Mucosa of gallbladder (tissue), 1 donor: ENCODE measurements at regions not wholly inside any gene's neighbourhood (a gene's known extent, or its start where the extent isn't known, plus 50 kb on each side); places are given as distances from the start of the nearest gene placed in this dataset.
"Not testable (repeated sequence)": the region's sequence is repeated elsewhere in the genome, so short reads cannot be mapped to it uniquely, and the experiment has no call there.

Experiments used
- DNase-seq: peaks from one replicate; pipeline ENCODE4 v3.0.0-alpha.2; 2020; ENCODE audit warnings: low spot score
- donor health status: DM: no; HTN: no; CAD: no.

- not testable (repeated sequence) for DNase-seq
These were observed 1737.8 kb upstream of the ACO1 start for GRCh38 chr9:30646639-30647038.

GRCh38 chr9:30661925-30662324 lies 1722.5 kb upstream of the ACO1 start:
- no peak for DNase-seq

DNA sequence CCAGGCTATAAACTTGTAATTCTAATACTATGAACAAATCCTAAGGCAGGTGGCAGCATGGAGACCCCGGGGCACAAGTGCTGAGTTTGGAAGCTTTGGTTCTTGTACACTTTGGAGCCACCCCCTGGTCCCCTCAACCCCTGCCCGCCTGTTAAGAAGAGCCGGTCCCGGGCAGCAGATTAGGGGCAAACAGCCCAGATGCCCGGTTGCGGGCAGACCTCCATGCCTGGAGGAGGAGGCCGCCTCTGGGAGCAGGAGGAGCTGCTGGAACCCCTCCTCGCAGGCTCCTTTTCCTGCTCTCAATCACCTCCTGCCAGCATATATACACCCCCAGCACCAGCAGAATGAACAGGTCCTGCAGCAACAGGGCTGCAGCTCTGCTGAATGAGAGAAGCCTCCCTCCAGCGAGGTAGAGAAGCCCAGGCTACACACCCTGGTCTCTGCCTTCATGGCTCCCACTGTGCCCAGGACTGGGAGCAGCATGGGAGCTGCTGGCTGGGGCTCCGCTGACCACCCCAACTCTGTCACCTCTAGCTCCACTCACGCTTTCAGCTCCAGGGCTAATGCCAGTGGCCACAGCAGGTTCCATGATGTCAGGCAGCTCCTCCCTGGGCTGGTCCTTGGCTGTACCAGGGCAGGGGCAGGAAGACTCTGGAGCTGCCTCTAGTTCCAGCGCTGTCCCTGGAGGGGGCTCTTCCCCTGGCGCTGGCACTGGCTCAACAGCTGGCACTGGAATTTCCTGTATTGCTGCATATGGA lies 1713.5 kb upstream of the ACO1 start:
- no peak for DNase-seq

DNA sequence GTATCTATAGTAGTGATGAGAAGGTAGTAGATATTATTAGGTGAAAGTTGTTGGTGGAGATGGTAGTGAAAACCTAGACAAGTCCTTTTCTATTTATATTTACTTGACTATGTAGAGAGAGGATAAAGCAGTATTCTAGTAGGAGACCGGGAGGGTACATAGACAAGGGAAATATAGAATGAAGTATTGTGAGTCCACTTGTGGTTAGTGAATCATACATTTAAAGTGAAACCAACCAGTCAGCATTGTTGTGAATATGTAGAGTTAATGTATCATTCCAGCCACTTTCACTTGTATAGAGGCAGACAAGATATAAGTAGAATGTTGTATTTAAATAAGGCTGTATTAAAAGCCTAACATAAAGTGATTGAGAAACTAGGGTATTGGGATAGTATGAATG lies 1711.3 kb upstream of the ACO1 start:
- DNase-seq = no peak

- no peak for DNase-seq
These were observed 1707.8 kb upstream of the ACO1 start for GRCh38 chr9:30676651-30677050.

DNA sequence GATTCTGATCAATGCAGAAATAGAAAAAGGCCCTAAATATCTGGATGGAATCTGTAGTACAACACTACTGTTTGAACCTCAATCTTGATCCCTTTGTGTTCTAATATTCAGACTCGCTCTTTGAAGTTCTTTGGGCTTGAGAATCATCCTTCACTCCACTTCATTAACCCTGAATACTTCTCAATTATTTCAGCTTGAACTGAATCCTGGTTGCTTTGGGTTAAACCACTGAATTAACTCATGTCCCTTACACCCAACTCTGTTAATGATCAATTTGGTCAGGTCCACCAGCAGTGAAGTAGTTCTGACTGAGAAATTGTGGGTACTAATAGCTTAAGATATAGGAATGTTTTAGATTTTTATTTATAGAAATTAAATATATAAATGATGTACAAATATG lies 1707.2 kb upstream of the ACO1 start:
- no peak for DNase-seq

DNA sequence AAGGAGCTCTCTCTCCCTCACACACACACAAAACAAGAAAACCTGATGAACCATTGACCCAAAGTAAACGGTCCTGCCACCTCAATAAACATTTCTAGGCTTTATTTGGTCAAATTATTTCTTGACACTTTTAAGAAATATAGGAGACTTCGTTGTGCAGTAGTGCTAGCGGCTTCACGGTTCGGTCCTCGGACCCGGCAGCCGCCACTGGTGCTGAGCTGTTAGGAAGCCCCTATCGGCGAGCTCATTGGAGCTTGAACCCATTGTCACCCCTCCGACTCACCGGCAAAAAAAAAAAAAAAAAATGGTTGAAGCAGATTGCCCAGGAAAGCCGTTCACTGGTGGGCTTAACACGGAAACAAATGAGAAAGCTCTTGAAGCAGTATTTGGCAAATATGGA lies 1695.6 kb upstream of the ACO1 start:
- DNase-seq = no peak

- DNase-seq = no peak
These were observed 1686.5 kb upstream of the ACO1 start for GRCh38 chr9:30697958-30698357.

DNA sequence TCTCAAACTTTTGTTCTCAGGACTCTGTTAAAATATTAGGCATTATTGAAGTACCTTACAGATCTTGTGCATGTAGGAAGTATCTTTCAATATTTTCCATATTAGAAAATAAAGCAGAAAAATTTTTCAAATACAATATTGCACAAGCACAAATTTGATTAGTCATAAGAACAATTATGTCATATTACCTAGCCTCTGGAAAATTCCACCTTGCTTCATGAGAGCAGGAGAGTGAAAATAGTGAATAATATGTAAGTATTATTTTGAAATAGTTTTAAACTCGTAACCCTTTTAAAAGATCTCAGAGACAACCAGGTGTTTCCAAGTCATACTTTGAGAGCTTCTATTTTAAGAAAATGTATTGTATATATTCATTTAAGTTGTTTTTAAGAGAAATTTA lies 1672.9 kb upstream of the ACO1 start:
- no peak for DNase-seq

DNA sequence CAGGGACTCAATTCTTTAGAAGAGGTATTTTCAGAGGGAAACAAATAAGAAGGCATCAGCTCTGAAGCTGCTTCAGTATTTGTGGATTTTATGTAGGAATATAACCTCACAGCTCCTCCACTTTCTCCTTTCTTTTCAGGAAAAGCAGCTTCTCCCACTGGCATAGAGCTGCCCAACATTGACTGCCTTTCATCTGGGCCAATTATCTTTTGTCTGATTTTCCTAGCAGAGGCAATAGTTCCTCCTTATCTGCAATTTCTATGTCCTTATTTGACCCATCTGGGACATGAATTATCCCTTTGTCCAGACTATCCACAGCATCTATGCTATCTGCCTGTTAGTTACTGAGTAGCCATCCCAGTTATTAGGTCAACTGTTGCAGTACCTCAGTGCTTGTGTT lies 1671.2 kb upstream of the ACO1 start:
- DNase-seq = no peak

- DNase-seq = no peak
These were observed 1670.1 kb upstream of the ACO1 start for GRCh38 chr9:30714389-30714788.

GRCh38 chr9:30718483-30718882 lies 1666.0 kb upstream of the ACO1 start:
- no peak for DNase-seq

DNA sequence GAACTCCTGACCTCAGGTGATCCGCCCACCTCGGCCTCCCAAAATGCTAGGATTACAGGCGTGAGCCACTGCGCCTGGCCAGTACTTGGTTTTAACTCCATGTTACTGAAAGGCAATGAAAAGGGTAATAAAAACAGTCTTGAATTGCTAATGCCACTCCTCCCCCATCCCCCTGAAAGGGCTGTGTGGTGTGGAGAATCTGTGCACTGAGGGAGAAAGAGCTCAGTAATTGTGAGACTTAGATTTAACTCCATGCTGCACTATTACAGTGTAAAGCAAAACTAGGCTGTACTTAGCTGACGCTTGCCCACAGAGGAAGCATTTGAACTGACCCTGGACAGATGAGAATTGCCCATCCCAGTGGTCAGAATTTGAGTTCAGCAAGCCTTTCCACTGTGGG lies 1662.4 kb upstream of the ACO1 start:
- no peak for DNase-seq

- no peak for DNase-seq
These were observed 1660.8 kb upstream of the ACO1 start for GRCh38 chr9:30723656-30724055.

DNA sequence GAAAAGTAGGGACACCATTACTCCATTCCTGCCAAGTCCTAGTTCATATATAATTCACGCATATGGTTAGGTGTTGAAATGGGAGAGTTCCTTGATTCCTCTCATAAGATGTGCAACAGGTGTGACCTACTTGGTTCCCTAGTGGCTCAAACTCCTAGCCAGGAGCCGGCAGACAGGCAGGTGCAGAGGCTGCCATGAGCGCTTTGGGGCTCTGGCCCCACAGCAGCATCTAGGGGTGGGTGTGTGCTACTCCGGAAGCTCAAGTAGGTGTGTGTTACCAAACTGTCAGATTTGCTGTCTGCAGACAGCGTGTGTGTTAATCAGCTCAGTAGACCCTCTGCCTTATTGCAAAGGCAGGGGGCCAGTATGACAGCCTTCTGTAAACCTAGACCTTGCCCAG lies 1652.4 kb upstream of the ACO1 start:
- no peak for DNase-seq

DNA sequence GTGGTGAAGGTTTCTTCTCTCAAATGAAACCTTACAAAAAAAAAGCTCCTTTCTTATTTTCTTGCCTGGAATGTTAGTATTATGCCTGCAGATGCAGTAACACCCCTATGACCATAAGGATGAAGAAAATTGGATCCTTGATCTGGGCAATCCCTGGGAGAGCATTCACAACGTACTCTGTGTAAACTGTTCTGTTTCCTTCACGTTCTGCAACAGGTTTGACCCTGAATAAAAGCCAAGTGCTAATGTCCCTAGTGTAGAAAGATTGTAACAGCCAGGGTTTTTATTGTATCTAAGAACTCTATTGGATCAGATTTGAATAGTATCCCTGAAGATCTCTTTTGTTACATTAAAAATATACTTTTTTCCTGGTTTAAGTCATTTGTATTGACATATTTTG lies 1639.6 kb upstream of the ACO1 start:
- DNase-seq = no peak

- DNase-seq = no peak
These were observed 1637.9 kb upstream of the ACO1 start for GRCh38 chr9:30746589-30746988.

DNA sequence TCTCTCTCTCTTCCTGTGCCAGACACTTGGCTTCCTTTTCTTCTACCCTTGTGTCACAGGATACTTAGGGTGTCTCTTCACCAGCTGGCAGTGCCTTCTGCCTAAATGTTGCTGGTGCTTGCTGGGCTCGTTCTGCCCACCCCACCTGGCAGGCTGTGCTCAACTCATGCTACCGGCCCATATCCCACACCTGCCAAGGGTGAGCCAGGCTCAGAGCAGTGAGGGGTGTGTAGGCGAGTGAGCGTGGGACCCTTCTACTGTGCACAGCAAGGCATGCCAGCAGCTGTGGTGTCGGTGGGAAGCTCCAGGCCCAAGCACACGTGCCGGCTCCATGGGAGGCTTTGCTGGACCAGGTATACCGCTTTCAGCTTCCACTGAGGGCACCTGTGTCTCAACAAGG lies 1626.7 kb upstream of the ACO1 start:
- no peak for DNase-seq

- DNase-seq = no peak
These were observed 1625.6 kb upstream of the ACO1 start for GRCh38 chr9:30758726-30759446.

DNA sequence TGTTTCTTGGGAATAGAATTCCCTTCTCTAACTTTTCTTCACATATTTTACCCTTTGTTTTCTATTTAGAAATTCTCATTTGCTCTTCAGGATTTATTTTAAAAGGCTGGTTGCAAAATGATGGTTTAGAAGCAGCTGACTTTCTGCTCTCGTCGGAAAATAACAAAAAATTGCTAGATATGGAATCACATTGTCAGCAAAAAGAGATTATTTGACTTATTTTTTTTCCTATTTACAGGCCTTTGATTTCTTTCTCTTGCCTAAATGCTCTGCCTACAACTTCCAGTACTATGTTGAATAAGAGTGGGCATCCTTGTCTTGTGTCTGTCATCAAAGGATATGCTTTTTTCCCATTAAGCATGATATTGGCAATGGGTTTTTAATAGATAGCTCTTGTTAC lies 1619.1 kb upstream of the ACO1 start:
- no peak for DNase-seq

DNA sequence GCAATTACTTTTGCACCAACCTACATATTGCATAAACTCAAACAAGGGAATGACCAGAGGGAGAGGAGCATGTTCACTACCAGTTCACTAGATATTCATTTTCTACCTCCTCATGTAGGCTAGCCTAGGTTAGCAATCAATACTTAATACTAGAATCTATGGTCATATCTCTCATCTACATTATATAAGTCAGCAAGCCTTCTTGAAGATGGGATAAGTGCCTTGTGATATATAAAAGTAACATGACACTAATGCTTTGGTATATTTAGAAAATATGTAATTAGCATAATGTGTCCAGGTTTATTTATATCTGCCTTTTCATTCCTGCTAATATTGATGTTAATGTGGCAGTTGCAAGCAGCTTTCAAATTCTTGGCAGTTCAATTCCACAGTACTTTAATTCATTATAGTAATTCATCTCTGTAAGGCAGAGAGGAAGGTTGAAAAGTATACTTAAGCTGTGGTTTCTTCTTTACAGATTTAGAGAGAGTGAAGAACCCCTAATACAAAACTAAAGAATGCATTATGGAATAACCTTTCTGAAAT lies 1613.2 kb upstream of the ACO1 start:
- no peak for DNase-seq

DNA sequence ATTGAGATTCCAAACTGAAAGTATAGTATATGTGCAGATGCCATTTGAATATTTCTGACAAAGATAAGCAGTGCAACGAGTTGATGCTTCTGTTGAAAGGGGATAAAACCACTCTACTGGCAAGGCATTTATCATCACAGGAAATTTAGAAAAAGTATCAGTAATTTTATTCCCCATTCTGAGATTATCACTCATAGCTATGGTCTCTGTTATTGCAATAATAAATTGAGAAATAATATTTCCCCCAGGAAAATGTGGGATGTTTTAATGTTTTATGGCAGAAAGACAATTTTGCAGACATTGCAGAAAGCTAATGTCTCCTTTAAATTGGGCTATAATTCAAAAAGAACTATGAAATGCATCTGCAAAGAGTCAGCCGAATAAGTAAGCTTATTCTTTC lies 1612.7 kb upstream of the ACO1 start:
- no peak for DNase-seq

DNA sequence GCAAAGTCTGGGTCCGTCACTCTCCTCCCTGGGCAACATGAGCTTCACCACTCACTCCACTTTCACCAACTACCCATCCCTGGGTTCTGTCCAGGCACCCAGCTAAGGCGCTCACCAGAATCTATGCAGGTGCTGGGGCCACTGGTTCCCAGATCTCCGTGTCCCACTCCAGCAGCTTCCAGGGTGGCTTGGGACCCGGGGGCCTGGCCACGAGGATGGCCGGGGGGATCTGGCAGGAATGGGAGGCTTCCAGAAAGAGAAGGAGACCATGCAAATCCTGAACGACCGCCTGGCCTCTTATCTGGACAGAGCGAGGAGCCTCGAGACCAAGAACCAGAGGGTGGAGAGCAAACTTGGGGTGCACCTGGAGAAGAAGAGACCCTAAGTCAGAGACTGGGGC lies 1611.0 kb upstream of the ACO1 start:
- DNase-seq = no peak
